ENCODE measurements at regions not wholly inside any gene's neighbourhood (a gene's known extent, or its start where the extent isn't known, plus 50 kb on each side); places are given as distances from the start of the nearest gene placed in this dataset.
"Not testable (repeated sequence)": the region's sequence is repeated elsewhere in the genome, so short reads cannot be mapped to it uniquely, and the experiment has no call there.

- no peaks in the 10 kb centered on the region for H3K9me3 Mint-ChIP-seq
- H3F3A ChIP-seq (ENCODE audit: low read depth): no peaks in the 10 kb centered on the region
- H3K79me2 ChIP-seq (ENCODE audit: low read depth): no peaks in the 10 kb centered on the region
- H3K36me3 Mint-ChIP-seq: no peaks in the 10 kb centered on the region
- H3K4me2 ChIP-seq: no peak overlapping the region
- H3K9me3 ChIP-seq (ENCODE audit: low read depth): no peaks in the 10 kb centered on the region
- no peaks in the 10 kb centered on the region for H3K4me1 Mint-ChIP-seq
- no peaks in the 10 kb centered on the region for H3K36me3 ChIP-seq
- no peaks in the 10 kb centered on the region for H3K4me1 ChIP-seq
- peaks cover 14% of the 10 kb centered on the region for H3K27me3 Mint-ChIP-seq (ENCODE audit: insufficient read depth, low read depth)
- no peak overlapping the region for H3K27ac Mint-ChIP-seq
- TF ChIP-seq EZH2phosphoT487 (IDR thresholded peaks at IDR 0.05): no peak
- no peak for TF ChIP-seq CTCF (IDR thresholded peaks at IDR 0.05)
- TF ChIP-seq EZH2 (IDR thresholded peaks at IDR 0.05): no peak
- H3K27me3 ChIP-seq: no peaks in the 10 kb centered on the region
- no peaks in the 10 kb centered on the region for H4K20me1 ChIP-seq (ENCODE audit: low read depth)
- no peak overlapping the region for H3K9ac ChIP-seq
- no peak overlapping the region for H3K4me3 ChIP-seq
- H2AFZ ChIP-seq (replicated peaks): no peak overlapping the region
- no peak overlapping the region for H3K4me3 Mint-ChIP-seq
- H3K27ac ChIP-seq: no peak overlapping the region
- DNase-seq (ENCODE audit: low spot score): no peak
Measured at GRCh38 chr11:134971381-134971780, 559.3 kb upstream of the B3GAT1 start.

GRCh38 chr11:134967746-134968145, 555.7 kb upstream of the B3GAT1 start:
- Histone ChIP-seq H3K9ac (no peak overlapping the region), H3F3A (ENCODE audit: low read depth) (no peaks in the 10 kb centered on the region), H3K79me2 (ENCODE audit: low read depth) (no peaks in the 10 kb centered on the region), H3K36me3 (no peaks in the 10 kb centered on the region), H3K4me2 (no peak overlapping the region), H3K27ac (no peak overlapping the region), H3K4me1 (no peaks in the 10 kb centered on the region), H2AFZ (replicated peaks) (no peak overlapping the region), H3K27me3 (no peaks in the 10 kb centered on the region), H3K9me3 (ENCODE audit: low read depth) (no peaks in the 10 kb centered on the region), H4K20me1 (ENCODE audit: low read depth) (no peaks in the 10 kb centered on the region), H3K4me3 (no peak overlapping the region)
- no peaks in the 10 kb centered on the region for H3K4me1 Mint-ChIP-seq
- H3K36me3 Mint-ChIP-seq: no peaks in the 10 kb centered on the region
- H3K4me3 Mint-ChIP-seq: no peak overlapping the region
- H3K27me3 Mint-ChIP-seq (ENCODE audit: insufficient read depth, low read depth): peaks cover 7% of the 10 kb centered on the region
- no peak for TF ChIP-seq CTCF (IDR thresholded peaks at IDR 0.05)
- H3K27ac Mint-ChIP-seq: no peak overlapping the region
- H3K9me3 Mint-ChIP-seq: no peaks in the 10 kb centered on the region
- DNase-seq (ENCODE audit: low spot score): no peak

GRCh38 chr11:134961386-134961785, 549.3 kb upstream of the B3GAT1 start:
- not testable (repeated sequence) for H3K4me1 ChIP-seq; H3K79me2 ChIP-seq (ENCODE audit: low read depth); H3K27ac ChIP-seq; H4K20me1 ChIP-seq (ENCODE audit: low read depth); H3K27me3 ChIP-seq; H3K9ac ChIP-seq; H2AFZ ChIP-seq (replicated peaks); H3K4me3 ChIP-seq; H3K27ac Mint-ChIP-seq; H3K27me3 Mint-ChIP-seq (ENCODE audit: insufficient read depth, low read depth); H3K36me3 ChIP-seq; H3K4me3 Mint-ChIP-seq; H3K9me3 ChIP-seq (ENCODE audit: low read depth); H3K4me1 Mint-ChIP-seq; DNase-seq (ENCODE audit: low spot score); H3K36me3 Mint-ChIP-seq; H3K4me2 ChIP-seq; H3F3A ChIP-seq (ENCODE audit: low read depth); H3K9me3 Mint-ChIP-seq

- no peak overlapping the region for H3K27ac Mint-ChIP-seq
Measured at GRCh38 chr11:134958870-134959269, 546.8 kb upstream of the B3GAT1 start.

More at GRCh38 chr11:134958870-134959269, 546.8 kb upstream of the B3GAT1 start:
- no peak overlapping the region for H3K27ac ChIP-seq
- no peak overlapping the region for H3K4me3 Mint-ChIP-seq
- H3K4me1 ChIP-seq: no peaks in the 10 kb centered on the region
- H3K36me3 Mint-ChIP-seq: no peaks in the 10 kb centered on the region
- H3F3A ChIP-seq (ENCODE audit: low read depth): no peaks in the 10 kb centered on the region
- H3K9ac ChIP-seq: no peak overlapping the region
- H3K9me3 Mint-ChIP-seq: no peaks in the 10 kb centered on the region
- TF ChIP-seq EZH2 (IDR thresholded peaks at IDR 0.05): no peak
- TF ChIP-seq CTCF (IDR thresholded peaks at IDR 0.05): no peak
- no peak for TF ChIP-seq EZH2phosphoT487 (IDR thresholded peaks at IDR 0.05)
- H2AFZ ChIP-seq (replicated peaks): no peak overlapping the region
- no peaks in the 10 kb centered on the region for H3K9me3 ChIP-seq (ENCODE audit: low read depth)
- no peaks in the 10 kb centered on the region for H3K36me3 ChIP-seq
- no peaks in the 10 kb centered on the region for H3K79me2 ChIP-seq (ENCODE audit: low read depth)
- H3K4me3 ChIP-seq: no peak overlapping the region
- no peaks in the 10 kb centered on the region for H3K27me3 ChIP-seq
- H3K4me1 Mint-ChIP-seq: peaks cover 9% of the 10 kb centered on the region
- H3K27me3 Mint-ChIP-seq (ENCODE audit: insufficient read depth, low read depth): peaks cover 9% of the 10 kb centered on the region
- H4K20me1 ChIP-seq (ENCODE audit: low read depth): no peaks in the 10 kb centered on the region
- H3K4me2 ChIP-seq: no peak overlapping the region
- DNase-seq (ENCODE audit: low spot score): no peak
